GM20000 (cell line): ENCODE measurements at regions not wholly inside any gene's neighbourhood (a gene's known extent, or its start where the extent isn't known, plus 50 kb on each side); places are given as distances from the start of the nearest gene placed in this dataset.
"Not testable (repeated sequence)": the region's sequence is repeated elsewhere in the genome, so short reads cannot be mapped to it uniquely, and the experiment has no call there.

ENCODE experiments used
- DNase-seq: peaks from one replicate; pipeline ENCODE4 v3.0.0; 2012; ENCODE audit warnings: low spot score
- TF ChIP-seq, protein P1 (sequence below): IDR thresholded peaks from 2 replicates; pipeline ENCODE4 v1.5.1; 2012; ENCODE audit warnings: mild to moderate bottlenecking, control low read depth; ENCODE audit errors: extremely low read depth, missing control alignments

DNA sequence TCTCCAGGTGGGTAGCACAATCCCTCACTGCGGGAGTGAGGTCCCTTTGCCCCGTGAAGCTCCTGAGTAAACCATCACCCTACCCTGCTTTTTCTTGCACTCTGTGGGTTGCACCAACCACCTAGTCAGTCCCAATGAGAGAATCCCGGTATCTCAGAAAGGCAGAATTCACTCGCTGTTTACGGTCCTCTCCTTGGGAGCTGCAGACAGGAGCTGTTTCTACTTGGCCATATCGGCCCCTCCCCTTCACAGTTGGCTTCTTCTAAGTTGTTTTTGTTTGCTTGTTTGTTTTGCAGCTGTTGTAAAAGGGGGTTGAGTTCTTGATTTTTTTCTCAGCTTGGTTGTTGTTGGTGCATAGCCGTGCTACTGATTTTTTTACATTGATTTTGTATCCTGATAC, 237.0 kb upstream of the RASA1 start:
- no peak for DNase-seq
- TF ChIP-seq, protein P1, sequence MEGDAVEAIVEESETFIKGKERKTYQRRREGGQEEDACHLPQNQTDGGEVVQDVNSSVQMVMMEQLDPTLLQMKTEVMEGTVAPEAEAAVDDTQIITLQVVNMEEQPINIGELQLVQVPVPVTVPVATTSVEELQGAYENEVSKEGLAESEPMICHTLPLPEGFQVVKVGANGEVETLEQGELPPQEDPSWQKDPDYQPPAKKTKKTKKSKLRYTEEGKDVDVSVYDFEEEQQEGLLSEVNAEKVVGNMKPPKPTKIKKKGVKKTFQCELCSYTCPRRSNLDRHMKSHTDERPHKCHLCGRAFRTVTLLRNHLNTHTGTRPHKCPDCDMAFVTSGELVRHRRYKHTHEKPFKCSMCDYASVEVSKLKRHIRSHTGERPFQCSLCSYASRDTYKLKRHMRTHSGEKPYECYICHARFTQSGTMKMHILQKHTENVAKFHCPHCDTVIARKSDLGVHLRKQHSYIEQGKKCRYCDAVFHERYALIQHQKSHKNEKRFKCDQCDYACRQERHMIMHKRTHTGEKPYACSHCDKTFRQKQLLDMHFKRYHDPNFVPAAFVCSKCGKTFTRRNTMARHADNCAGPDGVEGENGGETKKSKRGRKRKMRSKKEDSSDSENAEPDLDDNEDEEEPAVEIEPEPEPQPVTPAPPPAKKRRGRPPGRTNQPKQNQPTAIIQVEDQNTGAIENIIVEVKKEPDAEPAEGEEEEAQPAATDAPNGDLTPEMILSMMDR: no peak

DNA sequence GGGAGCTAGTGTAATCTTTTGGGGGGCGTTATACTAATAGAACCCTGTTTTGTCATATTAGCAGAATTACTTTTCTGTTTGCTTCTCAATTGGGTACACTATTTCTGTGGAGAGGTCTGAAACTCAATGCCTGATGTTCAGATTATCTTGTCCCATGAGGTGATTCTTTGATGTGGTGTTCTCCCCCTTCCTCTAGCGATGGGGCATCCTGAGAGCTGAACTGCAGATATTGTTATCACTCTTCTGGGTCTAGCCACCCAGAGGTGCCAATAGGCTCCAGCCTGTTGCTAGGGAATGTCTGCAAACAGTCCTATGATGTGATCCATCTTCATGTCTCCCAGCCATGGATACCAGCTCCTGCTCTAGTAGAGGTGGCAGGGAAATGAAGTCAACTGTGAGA, 233.1 kb upstream of the RASA1 start:
- no peak for DNase-seq
- TF ChIP-seq, protein P1: no peak

DNA sequence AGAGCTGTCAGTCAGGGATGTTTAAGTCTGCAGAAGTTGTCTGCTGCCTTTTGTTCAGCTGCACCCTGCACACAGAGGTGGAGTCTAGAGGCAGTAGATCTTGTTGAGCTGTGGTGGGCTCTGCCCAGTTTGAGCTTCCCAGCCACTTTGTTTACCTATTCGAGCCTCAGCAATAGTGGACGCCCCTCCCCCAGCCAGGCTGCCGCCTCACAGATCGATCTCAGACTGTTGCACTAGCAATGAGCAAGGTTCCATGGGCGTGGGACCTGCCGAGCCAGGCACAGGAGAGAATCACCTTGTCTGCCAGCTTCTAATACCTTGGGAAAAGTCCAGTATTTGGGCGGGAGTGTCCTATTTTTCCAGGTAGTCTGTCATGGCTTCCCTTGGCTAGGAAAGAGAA, 225.1 kb upstream of the RASA1 start:
- no peak for DNase-seq
- TF ChIP-seq, protein P1: no peak

DNA sequence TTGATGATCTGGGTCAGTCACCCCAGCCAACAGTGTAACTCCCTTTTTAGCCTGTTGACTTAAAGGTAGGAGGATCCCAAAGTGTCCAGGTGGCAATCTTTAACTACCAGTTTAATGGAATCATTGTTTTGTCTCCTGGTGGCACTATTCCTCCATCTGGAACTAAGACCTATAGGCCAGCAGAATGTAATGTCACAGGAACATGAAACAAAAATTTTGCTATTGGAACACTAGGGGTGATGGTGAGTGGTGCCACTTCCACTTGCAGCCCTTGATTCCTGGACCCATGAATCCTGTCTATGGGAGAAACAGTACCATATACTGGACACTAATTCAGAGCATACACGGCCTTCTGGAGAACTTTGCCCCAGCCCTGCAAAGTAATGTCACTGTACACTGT, 219.5 kb upstream of the RASA1 start:
- no peak for DNase-seq
- TF ChIP-seq, protein P1: no peak

DNA sequence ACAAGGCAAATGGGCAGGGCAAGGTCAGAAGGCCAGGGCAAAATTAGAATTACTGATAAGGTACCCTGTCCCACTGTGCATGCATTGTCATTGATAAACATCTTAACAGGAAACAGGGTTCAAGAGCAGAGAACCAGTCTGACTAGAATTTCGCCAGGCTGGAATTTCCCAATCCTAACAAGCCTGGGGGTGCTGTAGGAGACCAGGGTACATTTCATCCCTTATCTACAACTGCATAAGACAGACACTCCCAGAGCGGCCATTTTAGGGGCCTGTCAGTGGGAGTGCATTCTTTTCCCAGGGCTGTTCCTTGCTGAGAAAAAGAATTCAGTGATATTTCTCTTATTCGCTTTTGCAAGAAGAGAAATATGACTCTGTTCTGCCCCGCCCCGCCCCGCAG, 218.7 kb upstream of the RASA1 start:
- not testable (repeated sequence) for DNase-seq

DNA sequence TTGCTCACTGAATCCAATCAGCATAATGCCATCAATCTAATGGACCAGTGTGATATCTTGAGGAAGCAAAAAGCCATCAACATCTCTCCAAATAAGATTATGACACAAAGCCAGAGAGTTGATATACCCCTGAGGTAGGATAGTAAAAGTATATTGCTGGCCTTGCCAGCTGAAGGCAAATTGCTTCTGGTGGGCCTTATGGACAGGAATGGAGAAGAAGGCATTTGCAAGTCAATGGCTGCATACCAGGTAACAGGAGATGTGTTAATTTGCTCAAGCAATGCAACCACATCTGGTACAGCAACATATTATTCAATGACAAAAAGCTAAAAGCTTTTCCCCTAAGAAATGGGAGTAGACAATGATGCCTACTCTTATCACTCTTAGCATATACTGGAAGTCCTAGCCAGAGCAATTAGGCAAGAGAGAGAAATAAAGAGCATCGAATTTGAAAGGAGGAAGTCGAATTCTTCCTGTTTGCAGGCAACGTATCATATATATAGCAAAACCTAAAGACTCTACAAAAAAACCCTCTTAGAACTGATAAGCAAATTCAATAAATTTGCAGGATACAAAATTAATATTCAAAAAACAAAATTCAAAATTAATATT, 216.1 kb upstream of the RASA1 start:
- no peak for DNase-seq
- TF ChIP-seq, protein P1: no peak

DNA sequence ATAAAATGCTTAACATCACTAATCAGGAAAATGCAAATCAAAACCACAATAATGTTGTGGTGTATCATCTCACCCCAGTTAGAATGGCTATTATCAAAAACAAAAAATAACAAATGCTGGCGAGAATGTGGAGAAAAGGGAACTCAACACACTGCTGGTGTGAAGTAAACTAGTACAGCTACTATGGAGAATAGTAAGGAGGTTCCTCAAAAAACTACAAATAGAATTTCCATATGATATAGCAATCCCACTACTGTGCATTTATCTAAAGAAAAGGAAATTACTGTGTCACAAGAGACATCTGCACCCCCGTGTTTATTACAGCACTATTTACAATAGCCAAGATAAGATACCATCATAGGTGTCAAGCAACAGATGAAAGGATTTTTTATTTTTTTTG, 214.5 kb upstream of the RASA1 start:
- TF ChIP-seq, protein P1: no peak
- DNase-seq: no peak

DNA sequence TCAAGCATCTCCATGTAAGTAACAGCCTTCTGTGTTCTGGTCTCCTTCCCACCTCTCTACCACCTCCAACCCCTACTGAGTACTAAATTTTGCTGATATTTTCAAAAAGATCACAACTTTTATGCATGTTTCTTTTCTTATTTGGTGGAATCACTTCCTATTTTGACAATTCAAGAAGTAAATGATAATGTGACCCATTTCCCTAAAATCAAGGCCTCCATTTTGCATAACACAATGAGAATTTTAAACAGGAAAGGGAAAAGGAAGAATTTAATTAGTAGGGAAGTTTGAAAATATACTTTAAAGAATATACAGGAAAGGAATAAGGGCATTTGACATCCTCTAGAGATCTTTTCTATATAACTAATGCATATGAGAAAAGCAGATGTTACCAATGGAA, 212.9 kb upstream of the RASA1 start:
- DNase-seq: no peak
- TF ChIP-seq, protein P1: no peak
